NCI-H446 treated with DMSO at 0.1 percent for 48 hours (cell line): ENCODE measurements at regions not wholly inside any gene's neighbourhood (a gene's known extent, or its start where the extent isn't known, plus 50 kb on each side); places are given as distances from the start of the nearest gene placed in this dataset.
"Not testable (repeated sequence)": the region's sequence is repeated elsewhere in the genome, so short reads cannot be mapped to it uniquely, and the experiment has no call there.

Experiments
- DNase-seq: peaks from one replicate; lab custom pipeline; 2025; lab: John Stamatoyannopoulos, UW

DNA sequence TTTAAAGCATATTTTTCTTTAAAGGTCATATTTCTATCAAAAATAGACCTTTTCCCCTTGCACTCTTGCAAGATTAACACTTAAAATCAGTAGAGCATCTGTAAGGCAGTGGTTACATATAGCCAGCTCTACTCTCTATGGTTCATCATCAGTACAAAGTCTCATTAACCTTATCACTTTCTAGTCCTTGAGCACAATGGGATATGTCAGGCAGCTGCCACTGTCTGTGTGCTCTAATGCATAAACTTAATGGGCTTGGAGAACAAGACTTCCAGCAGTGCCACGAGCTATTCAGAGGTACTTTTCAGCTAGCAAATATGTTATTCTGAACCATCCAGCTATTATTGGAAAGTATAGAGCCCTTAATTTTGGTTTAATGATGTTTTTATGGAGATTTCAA is 393.7 kb downstream of the GASK1B start:
- no peak for DNase-seq

DNA sequence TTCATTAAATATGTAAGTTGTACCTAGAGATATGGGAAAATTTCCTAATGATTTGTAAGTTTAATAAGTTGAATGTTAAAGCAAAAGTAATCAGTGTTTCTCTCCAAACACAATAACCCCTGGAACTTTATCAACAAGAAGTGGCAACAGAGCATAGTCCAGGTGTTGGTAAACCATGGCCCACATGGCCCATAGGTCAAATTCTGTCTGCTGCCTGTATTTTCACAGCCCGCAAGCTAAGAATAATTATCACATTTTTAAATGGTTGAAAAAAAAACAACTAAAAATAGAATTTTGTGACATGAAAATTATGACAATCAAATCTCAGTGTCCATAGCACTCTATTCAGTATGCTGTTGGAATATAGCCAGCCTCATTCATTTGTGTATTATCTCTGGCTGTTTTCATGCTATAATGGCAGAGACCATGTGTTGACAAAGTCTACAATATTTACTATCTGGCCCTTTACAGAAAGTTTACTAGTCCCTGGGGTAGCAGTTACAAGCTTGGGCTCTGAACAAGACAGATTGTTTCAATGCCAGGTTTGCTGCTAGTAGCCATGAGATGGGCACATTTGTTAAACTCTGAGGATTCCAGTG is 395.8 kb downstream of the GASK1B start:
- peak; percentile 11 for DNase-seq

DNA sequence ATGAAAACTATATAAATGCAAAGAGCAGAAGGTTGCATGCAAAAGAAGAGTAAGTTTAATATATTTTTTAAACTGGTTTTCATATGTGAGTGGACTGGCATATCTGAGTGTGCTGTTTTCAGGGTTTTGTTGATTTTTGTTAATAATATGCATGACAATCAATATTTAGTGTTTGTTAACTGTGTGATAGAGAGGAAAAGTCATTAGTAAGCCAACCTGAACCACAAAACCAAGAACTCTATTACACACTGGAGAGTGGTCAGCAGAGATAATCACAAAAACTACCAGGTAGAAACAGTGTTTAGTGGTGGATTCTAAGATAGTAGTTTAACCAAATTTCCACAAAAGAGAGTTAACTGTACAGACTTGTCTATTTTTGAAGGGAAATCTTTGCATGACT is 396.9 kb downstream of the GASK1B start:
- no peak for DNase-seq

DNA sequence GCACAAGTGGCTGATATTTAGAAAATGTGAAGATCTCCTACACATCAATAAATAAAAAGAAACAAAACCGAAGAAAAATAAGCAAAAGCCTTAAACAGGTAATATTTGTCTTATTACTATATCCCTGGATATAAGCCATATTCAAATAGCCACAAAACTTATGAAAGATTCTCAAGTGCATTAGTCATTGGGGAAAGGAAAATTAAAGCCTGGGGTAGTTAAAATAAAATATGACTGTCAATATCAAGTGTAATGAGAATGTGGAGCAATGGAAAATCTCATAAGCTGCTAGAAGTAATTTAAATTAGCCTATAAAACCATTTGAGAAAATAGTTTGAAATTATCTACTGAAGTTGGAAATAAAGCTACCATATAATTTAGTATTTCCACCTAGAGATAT is 399.9 kb downstream of the GASK1B start:
- no peak for DNase-seq

DNA sequence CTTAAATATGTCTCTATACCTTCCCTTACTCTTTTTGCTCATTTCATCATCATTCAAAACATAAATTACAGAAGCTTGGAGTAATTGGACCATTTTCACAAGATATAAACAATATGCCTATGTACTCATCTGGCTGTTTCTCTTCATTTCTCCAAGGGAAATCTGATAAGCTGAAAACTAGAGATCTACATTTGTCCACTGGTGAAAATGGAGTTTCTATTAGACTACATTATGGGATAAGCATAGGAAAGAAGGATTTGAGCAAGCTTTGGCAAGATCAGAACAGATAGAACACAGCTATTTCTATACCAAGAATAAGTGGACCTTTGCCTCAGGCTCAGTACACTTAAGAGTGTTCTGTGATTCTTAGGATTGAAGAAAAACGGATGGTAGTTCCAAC is 404.4 kb downstream of the GASK1B start:
- DNase-seq = no peak

DNA sequence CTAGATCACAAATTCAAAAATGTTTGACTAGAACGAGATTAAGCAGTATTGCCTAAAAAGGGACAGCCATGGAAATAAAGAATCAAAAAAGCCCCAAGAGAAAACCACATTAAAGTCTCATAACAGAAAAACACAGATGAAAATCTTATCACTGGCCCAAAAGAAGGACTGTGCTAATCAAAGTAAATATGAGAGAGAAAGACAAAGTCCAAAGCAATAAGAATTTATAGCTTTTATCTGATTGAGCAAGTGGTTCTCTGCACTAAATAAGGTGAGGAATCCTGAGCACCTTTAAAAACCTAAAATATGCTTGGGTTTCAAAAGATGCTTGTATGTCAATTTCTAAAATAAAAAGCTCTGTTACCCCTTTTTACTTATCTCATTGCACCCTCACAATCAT is 409.3 kb downstream of the GASK1B start:
- no peak for DNase-seq

DNA sequence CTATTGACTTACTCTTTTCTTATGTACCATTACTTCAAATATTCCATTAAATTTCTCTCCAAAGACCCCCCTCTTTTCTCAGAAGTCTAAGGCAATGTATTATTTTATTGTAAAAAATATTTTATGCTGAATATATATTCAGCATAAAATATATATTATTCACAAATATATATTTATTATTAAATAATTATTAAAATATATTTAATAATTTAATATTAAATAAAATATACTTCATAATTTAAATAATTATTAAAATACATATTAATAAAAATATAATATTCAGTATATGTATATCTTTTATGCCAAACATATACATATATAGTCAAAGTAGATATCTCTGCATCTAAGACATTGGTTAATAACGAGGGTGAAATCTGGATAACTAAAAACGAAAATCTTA is 418.4 kb downstream of the GASK1B start:
- no peak for DNase-seq

DNA sequence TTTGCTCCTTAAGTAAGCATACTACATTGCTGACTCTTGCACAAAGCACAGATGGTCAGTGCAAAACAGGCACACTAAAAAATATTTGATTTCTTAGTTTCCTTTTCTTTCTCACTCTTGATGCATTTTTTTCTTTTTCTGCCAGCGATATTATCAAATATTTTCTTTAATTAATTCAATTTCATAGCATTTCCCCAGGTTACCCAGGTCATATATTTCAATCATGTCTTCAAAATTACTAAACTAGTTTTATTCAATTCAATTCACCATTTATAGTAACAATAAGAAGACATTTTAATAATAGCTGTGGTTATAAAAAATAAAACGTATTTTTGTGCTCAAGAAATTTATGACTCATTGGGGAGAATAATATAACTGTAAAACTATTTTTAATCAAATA is 421.2 kb downstream of the GASK1B start:
- DNase-seq = no peak

DNA sequence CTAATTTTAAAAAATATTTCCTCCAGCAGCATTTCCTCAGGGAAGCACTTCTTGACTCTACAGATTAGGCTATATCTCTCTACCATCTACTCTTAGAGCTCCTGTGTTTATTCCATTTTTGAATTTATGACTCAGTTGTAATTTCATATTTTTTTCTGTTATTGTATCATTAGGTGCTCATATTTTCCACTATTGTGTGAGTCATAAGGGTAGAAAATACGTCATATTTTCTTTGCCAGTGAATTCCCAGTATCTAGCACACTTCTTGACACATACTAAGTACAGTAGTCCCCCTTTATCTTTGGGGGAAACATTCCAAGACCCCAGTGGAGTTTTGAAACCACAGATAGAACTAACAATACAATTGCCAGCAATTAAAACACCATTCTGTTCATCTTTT is 431.2 kb downstream of the GASK1B start:
- DNase-seq = no peak

DNA sequence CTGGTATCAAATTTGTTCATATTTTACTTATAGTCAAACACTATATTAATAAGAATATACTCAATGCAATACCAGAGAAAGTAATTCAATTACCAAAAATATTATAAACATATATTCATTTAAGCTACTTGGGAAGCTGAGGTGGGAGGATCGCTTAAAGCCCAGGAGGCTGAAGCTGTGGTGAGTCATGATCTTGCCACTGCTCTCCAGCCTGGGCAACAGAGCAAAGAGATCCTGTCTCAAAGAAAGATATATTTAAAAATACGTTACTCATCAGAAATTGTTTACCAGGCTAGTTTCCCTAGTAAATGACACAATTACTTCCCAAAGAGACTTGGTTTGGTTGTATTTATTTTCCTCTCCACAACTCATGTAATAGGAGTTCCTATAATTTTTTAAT is 433.6 kb downstream of the GASK1B start:
- no peak for DNase-seq

DNA sequence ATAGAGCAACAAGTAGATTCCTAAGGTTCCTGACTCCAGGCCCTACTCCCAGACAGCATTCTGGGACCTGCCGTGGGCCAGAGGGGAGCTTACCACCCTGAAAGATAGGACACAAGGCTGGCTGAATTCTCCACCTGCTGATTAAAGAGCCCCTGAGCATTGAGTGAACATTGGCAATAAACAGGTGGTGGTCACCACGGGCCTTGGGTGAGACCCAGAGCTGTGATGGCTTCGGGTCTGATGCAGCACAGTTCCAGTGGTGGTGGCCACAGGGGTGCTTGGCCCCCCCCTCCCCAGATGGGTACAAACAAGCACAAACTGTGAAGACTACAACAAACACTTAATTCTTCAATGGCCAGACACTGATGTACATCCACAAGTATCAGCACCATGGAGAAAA is 444.6 kb downstream of the GASK1B start:
- no peak for DNase-seq

DNA sequence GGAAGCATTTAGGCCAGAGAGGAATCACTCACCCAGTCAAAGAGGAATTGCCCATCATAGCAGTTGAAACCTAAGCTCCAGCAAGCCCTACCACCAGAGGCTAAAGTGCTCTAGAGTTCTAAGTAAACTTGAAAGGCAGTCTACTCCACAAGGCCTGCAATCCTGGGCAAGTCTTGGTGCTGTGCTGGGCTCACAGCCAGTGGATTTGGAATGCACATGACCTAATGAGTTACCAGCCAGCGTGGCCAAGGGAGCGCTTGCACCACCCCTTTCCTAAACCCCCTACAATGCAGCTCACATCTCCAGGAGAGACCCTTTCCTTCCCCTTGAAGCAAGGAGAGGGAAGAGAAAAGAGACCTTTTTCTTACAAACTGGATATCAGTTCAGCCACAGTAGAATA is 445.7 kb downstream of the GASK1B start:
- no peak for DNase-seq

DNA sequence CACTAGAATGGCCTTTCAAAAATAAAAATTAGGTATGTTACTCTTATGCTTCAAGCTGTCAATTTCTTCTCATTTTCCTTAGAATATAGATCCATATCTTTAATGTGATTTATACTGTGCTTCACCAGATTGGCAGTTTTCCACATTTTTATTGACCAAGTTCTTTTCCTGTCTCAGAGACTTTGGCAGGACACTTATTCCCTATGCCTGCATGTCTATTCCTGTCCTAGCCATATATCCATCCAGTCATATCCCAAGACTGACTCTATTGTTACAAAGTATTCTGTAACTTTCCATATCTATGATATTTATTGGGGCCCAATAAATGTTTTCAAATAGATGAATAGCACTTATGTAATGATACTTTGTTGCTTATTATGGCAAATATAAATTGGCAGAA is 450.7 kb downstream of the GASK1B start:
- peak; percentile 53 for DNase-seq

DNA sequence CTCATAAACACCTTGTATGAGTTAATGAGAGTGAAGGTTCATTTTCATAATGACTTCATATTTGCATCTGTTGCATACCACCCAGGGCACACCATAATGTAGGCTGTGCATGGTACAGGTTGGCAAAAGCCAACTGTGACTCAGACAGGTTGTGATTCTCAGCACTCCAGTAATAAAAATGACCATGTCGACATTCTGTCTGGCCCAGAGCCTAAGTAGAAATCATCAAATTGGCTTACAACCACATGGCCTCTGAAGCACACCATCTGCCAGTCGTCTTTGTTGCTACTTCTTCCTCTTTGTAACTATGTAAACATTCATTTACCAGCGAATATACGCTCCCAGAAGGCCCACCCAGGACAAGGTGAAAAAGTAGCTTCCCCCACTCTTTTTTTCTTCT is 459.5 kb downstream of the GASK1B start:
- peak; percentile 97 for DNase-seq

DNA sequence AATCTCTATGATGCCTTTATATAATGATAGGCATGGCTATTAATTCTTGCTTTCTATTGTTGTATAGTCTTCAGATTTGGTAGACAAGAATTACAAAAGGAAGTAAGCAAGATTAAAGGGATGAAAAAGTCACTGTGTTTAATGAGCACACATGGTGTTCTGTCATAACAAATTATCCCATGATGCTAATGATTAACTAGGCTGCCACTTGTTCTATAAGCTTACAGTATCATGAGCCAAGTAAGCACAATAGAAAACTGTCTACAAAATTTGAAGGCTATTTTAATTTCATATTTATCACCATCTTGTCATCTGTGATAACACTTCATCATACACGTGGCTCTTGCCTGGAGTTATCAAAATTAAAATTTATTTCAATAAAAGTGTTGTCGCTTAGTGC is 466.7 kb downstream of the GASK1B start:
- peak; percentile 56 for DNase-seq

DNA sequence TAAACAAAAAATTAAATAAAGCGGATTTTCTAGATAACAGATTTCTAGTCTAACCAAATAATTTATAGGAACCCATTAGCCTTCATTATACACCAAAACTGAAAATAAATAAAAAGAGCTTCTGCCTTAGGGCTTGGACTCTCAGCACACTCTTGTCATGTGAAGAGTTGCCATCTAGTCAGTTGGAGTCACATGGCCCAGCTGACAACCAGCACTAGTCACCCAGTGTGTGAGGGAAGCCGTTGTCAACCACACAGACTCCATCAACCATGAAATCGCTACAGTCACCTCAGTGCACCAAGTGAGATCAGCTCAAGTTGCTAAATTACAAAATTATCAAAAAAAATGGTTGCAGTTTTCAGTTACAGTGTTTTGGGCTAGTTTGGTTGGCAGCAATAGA is 470.0 kb downstream of the GASK1B start:
- DNase-seq = no peak

DNA sequence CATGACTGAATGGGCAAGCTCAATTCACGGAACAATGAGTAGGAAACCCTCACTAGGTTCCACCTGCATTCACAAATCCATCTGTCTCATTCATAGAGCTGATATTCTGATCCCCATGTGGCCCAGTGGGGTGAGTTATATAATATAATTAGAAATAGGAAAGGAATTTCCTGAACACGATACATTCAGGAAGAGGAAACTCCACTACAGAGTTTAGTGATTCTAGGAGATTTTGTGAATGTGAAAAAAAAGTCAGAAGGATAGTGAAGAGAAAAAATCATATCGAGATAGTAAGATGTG is 471.2 kb downstream of the GASK1B start:
- DNase-seq = no peak

DNA sequence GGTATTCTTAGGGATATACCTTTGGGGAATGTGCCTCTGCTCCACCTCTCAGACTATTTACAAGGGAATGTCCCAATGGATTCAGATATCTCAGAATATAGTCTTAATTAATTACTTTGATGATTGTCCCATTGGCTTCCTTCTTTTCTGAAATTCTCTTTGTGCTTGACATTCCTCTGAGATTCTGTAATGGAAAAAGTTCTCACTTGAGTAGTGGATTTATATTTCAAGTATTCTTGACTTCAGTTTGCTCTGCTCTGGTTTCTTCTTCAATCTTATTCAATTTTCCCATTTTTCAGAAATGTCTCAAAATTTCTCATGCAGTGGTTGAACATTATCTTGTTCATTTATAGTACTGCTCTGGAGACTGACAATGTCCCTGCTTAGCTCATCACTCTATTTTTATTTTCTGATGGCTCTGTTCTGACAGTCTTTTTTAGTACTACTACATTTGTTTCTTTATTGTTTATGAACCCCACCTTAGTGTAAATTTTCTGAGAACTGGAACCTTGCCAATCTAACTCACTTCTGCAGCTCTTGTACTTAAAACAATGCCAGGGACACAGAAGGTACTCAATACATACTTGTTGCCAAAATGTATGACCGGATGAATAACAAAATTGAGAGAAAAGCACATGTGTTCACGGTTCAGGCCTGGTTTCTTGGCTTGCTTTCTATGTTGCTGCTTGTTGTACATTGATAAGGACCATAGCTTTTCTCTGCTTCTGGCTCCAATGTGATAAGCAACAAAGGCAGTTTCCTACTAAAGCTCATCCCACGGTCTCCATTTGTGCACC is 471.7 kb downstream of the GASK1B start:
- peak; percentile 44 for DNase-seq

DNA sequence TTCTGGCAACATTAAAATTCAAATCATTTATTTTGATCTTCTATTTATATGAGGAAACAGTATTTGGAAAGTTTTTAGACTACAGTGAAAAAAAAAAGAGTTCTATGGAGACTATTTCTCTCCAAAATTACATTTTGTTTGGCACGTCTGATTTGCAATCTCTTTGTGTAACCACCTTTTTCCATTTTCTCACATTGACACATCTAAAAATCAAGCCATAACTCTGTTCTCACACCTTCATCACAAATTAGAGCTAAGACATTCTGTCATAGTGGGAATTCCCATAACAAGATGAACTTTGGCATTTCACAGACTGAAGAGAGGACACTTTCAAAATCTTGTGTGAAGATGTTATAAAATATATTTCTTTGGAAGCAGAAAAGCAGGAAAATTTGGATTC is 468.9 kb downstream of the GRIA2 start:
- no peak for DNase-seq

DNA sequence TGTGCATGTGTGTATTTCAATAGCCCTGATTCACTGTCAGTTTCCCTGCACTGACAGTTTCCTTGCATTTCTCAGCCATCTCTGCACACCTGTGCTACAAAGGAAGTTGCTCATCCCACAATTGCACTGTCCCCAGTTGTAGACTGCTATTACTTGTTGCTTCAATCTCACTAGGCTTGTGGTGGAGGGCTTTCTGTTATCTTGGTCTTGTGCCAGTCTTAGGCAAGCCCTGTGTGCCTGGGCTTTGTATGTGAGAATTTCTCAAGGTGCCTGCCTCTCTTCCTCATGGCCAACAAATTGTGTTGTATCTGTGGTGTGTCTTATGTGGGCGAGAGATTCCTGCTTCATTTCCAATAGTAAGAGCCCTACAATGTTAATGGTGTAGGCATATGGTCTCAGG is 467.4 kb downstream of the GRIA2 start:
- no peak for DNase-seq

DNA sequence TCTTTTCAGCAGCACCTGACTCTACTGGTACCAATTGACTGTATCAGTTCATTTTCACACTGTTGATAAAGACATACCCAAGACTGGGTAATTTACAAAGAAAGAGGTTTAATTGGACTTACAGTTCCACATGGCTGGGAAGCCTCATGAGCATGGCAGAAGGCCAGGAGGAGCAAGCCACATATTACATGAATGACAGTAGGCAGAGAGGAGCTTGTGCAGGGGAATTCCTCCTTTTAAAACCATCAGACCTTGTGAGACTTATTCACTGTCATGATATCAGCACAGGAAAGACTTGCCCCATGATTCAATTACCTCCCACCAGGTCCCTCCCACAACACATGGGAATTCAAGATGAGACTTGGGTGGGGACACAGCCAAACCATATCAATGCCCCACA is 458.8 kb downstream of the GRIA2 start:
- DNase-seq = not testable (repeated sequence)

DNA sequence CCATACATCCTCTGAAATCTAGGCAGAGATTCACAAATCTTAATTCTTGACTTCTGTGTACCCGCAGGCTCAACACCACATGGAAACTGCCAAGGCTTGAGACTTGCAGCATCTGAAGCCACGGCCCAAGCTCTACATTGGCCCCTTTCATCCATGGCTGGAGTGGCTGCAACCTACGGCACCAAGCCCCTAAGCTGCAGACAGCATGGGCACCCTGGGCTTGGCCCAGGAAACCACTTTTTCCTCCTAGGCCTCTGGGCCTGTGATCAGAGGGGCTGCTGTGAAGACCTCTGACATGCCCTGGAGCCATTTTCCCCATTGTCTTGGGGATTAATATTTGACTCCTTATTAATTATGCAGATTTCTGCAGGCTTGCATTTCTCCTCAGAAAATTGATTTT is 457.9 kb downstream of the GRIA2 start:
- no peak for DNase-seq

DNA sequence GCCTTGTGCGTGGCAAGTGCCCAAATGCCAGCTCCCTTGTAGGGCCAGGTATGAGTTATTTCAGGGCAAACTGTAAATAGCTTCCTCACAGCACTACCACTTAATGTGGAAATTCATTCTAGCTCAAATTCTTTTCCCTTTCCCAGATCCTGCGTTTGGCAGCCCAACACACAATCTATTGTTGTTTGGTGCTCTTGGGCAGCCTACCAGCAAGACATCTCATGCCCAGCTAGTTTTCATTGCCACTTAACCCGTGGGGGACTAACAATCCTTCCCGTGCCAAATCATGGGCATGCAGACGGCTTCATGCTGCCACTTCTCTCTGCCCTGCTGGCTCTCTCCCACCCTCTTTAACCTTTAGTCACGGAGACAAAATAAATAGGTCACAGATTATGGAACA is 454.2 kb downstream of the GRIA2 start:
- DNase-seq = peak; percentile 72

DNA sequence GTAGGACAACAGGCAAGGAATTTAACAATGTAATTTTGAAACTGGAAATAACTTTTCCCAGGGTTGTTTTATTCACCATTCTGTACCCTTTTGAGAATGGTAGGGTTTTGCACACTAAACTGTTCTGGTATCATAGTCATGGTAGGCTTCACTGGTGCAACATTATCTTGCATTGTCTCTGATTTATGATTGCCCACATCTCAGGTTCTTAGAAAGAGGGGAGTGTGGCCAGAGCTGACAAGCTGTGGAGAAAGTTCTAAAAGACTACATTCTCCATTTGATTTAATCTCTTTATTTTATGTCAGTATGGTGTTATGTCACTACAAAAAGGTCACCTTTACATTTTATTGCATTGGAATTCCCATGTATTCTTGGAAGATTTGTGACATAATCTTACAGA is 447.3 kb downstream of the GRIA2 start:
- DNase-seq = no peak
